GM12892 (cell line): ENCODE measurements at regions not wholly inside any gene's neighbourhood (a gene's known extent, or its start where the extent isn't known, plus 50 kb on each side); places are given as distances from the start of the nearest gene placed in this dataset.
"Not testable (repeated sequence)": the region's sequence is repeated elsewhere in the genome, so short reads cannot be mapped to it uniquely, and the experiment has no call there.

Experiments
- DNase-seq: peaks from one replicate; pipeline ENCODE4 v3.0.0; 2011; ENCODE audit not compliant: insufficient read length
- FAIRE-seq: peaks from 2 replicates; lab custom pipeline; 2011; peaks lifted over from hg19 to GRCh38; lab: Jason Lieb, UNC

DNA sequence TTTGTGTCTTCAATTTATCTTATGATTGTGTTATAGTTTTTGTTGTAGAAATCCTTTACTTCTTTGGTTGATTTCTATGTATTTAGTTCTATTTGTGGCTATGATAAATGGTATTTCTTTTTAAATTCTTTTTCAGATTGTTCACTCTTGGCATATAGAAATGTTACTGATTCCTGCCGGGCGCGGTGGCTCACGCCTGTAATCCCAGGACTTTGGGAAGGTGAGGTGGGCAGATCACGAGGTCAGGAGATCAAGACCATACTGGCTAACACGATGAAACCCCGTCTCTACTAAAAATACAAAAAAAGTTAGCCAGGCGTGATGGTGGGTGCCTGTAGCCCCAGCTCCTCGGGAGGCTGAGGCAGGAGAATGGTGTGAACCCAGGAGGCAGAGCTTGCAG lies 158.6 kb upstream of the TPTE start:
- not testable (repeated sequence) for DNase-seq, FAIRE-seq

GRCh38 chr21:10363321-10363720 lies 158.1 kb upstream of the TPTE start:
- not testable (repeated sequence) for DNase-seq, FAIRE-seq

GRCh38 chr21:10366210-10366609 lies 155.2 kb upstream of the TPTE start:
- FAIRE-seq, DNase-seq: not testable (repeated sequence)

GRCh38 chr21:10367586-10367985 lies 153.8 kb upstream of the TPTE start:
- DNase-seq, FAIRE-seq: not testable (repeated sequence)

DNA sequence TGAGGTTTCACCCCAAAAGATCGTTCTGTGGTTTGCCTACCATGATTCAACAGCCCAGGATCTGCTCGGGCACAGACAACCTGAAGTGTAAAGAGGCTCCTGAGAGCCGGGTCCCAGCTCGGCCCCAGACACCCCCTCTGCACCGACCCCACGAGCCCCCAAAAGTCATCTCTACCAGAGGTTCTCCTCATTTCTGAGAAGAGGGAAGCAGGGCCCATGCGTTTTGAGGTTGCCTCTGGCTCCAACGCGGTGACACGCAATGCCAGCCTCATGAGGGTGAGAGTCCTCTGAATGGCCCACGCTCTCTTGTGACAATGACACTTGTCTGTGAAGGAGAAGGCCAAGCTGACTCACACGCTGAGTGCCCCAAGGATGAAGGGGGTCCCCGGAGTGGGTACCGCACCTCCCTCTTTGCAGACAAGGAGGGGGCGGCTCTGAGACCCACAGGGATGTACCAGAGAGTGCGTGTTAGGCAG lies 153.0 kb upstream of the TPTE start:
- not testable (repeated sequence) for FAIRE-seq, DNase-seq

GRCh38 chr21:10369289-10369688 lies 152.1 kb upstream of the TPTE start:
- DNase-seq, FAIRE-seq: not testable (repeated sequence)

DNA sequence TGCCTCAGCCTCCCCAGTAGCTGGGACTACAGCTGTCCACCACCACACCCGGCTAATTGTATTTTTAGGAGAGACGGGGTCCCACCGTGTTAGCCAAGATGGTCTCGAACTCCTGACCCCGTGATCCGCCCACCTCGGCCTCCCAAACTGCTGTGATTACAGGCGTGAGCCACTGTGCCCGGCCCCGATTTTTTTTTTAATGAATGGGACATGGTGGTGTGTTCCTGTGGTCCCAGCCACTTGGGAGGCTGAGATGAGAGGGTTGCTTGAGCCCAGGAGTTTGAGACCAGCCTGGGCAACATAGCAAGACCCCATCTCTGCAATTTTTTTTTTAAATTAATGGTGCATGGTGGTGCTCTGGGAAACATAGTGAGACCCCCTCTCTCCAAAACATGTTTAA lies 143.6 kb upstream of the TPTE start:
- FAIRE-seq, DNase-seq: not testable (repeated sequence)

- not testable (repeated sequence) for DNase-seq, FAIRE-seq
These were observed 141.6 kb upstream of the TPTE start for GRCh38 chr21:10379816-10380215.

GRCh38 chr21:10381687-10382060 lies 139.7 kb upstream of the TPTE start:
- DNase-seq, FAIRE-seq: not testable (repeated sequence)

GRCh38 chr21:10382135-10382534 lies 139.2 kb upstream of the TPTE start:
- not testable (repeated sequence) for DNase-seq, FAIRE-seq

GRCh38 chr21:10382580-10382979 lies 138.8 kb upstream of the TPTE start:
- FAIRE-seq: not testable (repeated sequence)

GRCh38 chr21:10383571-10383970 lies 137.8 kb upstream of the TPTE start:
- not testable (repeated sequence) for FAIRE-seq, DNase-seq

More at GRCh38 chr21:10382580-10382979, 138.8 kb upstream of the TPTE start:
- DNase-seq: not testable (repeated sequence)

DNA sequence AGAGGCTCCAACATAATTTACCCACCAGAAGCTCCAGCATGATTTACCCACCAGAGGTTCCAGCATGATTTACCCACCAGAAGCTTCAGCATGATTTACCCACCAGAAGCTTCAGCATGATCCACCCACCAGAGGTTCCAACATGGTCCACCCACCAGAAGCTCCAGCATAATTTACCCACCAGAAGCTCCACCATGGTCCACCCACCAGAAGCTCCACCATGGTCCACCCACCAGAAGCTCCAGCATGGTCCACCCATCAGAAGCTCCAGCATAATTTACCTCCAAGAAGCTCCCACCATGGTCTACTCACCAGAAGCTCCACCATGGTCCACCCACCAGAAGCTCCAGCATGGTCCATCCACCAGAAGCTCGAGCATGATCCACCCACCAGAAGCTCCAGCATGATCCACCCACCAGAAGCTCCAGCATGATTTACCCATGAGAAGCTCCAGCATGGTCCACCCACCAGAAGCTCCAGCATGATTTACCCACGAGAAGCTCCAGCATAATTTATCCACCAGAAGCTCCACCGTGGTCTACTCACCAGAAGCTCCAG lies 137.0 kb upstream of the TPTE start:
- DNase-seq, FAIRE-seq: not testable (repeated sequence)

DNA sequence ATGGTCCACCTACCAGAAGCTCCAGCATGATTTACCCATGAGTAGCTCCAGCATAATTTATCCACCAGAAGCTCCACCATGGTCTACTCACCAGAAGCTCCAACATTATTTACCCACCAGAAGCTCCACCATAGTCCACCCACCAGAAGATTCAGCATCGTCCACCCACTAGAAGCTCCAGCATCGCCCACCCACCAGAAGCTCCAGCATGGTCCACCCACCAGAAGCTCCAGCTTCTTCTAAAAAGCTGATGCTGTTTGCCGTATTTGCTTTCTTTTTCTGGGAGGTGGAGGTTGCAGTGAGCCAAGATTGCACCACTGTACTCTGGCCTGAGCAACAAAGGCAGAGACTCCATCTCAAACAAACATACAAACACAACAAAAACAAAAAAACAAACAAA lies 136.2 kb upstream of the TPTE start:
- not testable (repeated sequence) for FAIRE-seq, DNase-seq

GRCh38 chr21:10385898-10386527 lies 135.4 kb upstream of the TPTE start:
- FAIRE-seq, DNase-seq: not testable (repeated sequence)

DNA sequence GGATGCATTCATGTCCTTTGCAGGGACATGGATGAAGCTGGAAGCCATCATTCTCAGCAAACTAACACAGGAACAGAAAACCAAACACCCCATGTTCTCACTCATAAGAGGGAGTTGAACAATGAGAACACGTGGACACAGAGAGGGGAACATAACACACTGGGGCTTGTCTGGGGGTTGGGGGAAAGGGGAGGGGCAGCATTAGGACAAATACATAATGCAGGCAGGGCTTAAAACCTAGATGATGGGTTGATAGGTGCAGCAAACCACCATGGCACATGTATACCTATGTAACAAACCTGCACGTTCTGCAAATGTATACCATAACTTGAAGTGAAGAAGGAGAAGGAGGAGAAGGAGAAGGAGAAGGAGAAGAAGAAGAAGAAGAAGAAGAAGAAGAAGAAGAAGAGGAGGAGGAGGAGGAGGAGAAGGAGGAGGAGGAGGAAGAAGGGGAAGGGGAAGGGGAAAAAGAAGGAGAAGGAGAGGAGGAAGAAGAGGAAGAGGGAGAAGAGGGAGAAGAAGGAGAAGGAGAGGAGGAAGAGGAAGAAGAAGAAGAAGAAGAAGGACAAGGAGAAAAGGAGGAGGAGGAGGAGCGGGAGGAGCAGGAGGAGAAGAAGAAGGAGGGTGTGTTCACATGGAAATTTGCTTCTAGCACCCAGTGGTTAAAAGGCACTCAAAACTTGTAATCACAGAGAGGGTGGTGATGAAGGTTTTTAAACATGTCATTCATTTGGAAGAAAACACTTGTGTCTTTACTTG lies 133.5 kb upstream of the TPTE start:
- not testable (repeated sequence) for DNase-seq, FAIRE-seq

- not testable (repeated sequence) for DNase-seq, FAIRE-seq
These were observed 132.8 kb upstream of the TPTE start for GRCh38 chr21:10388625-10389024.

- DNase-seq, FAIRE-seq: not testable (repeated sequence)
These were observed 129.1 kb upstream of the TPTE start for GRCh38 chr21:10392301-10392700.

GRCh38 chr21:10395963-10396362 lies 125.4 kb upstream of the TPTE start:
- FAIRE-seq, DNase-seq: not testable (repeated sequence)

DNA sequence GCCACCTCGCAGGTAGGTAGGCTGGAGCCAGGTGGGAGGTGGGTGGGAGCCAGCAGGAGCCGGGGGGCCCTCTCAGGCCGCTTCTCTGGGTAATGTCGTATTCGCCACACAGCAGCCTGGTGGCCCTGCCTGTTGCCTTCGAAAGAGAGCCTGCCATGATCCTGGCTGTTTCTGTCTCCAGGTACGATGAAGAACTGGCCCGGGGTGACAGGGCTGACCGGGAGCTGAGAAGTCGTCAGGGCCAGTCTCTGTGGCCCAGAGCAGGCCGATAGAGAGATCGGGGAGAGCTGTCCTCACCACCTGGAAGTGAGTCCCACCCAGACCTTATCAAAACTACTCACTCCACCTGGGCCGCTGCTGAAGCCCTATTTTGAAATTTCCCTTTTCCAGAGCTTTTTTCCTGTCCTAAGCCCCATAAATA lies 123.9 kb upstream of the TPTE start:
- DNase-seq, FAIRE-seq: not testable (repeated sequence)
